Thyroid gland (tissue), 4 donors: ENCODE measurements at regions not wholly inside any gene's neighbourhood (a gene's known extent, or its start where the extent isn't known, plus 50 kb on each side); places are given as distances from the start of the nearest gene placed in this dataset.

Experiments used
- DNase-seq, 2 donors: peaks; one replicate each; pipeline ENCODE4 v3.0.0-alpha.2; 2019
- H3K27ac ChIP-seq, 3 donors: fragments of 200-600 bp; sonication (generic); 1 replicate in 2 of 3; 2 replicates in 1 of 3; pipeline ENCODE4 v1.5.1; 2016 to 2019; ENCODE audit warnings: mild to moderate bottlenecking in 1 of 3, moderate library complexity in 1 of 3
- H3K27me3 ChIP-seq: fragments of 200-600 bp; sonication (generic); one replicate; pipeline ENCODE4 v1.5.1; 2019
- H3K36me3 ChIP-seq, 2 donors: fragments of 200-600 bp; sonication (generic); one replicate each; pipeline ENCODE4 v1.5.1; 2016 to 2019
- H3K4me1 ChIP-seq, 2 donors: fragments of 200-600 bp; sonication (generic); one replicate each; pipeline ENCODE4 v1.5.1; 2017 to 2019
- H3K4me3 ChIP-seq, 3 donors: fragments of 200-600 bp; sonication (generic); replicated peaks in 1 of 3; 1 replicate in 2 of 3; 2 replicates in 1 of 3; pipeline ENCODE4 v1.5.1; 2016; ENCODE audit warnings: mild to moderate bottlenecking in 1 of 3
- H3K9me3 ChIP-seq: fragments of 200-600 bp; sonication (generic); one replicate; pipeline ENCODE4 v1.5.1; 2017
- CTCF ChIP-seq, 6 experiments: fragments of 200-600 bp in 3 of 6; fragments of 450-650 bp in 3 of 6; sonication (generic) in 3 of 6; IDR thresholded peaks; one replicate each; pipeline ENCODE4 v1.5.1; 2016 to 2019; ENCODE audit warnings: antibody characterized with exemption in 6 of 6, mild to moderate bottlenecking in 2 of 6, inconsistent platforms in 1 of 6, moderate library complexity in 1 of 6
- POLR2A ChIP-seq, 2 donors: fragments of 450-650 bp; IDR thresholded peaks; one replicate each; pipeline ENCODE4 v1.6.1; 2017; ENCODE audit warnings: antibody characterized with exemption in 2 of 2, mild to moderate bottlenecking in 2 of 2, moderate library complexity in 1 of 2
- WGBS, 2 donors: methylation state at CpG; one replicate each; pipeline ENCODE4 v1.1.5; 2017; 5-methylcytosine and 5-hydroxymethylcytosine counted together
- intact Hi-C: fragments of 100-400 bp; cut with DNase I; formaldehyde crosslinking; loops from one replicate; pipeline ENCODE4 v1.15.1; 2023

GRCh38 chr11:127766734-127767133 is 766.2 kb upstream of the KIRREL3 start:
- no peaks in the 10 kb centered on the region for H3K36me3 ChIP-seq
- intact Hi-C loops, result no loop called here
- no peak for DNase-seq
- H3K9me3 ChIP-seq, result no peaks in the 10 kb centered on the region
- H3K4me3 ChIP-seq, result no peak overlapping the region
- no peak overlapping the region for H3K27ac ChIP-seq
- TF ChIP-seq CTCF (IDR thresholded peaks at IDR 0.05) (no peak), POLR2A (IDR thresholded peaks at IDR 0.05) (no peak)
- no peaks in the 10 kb centered on the region for H3K4me1 ChIP-seq
- no peaks in the 10 kb centered on the region for H3K27me3 ChIP-seq

DNA sequence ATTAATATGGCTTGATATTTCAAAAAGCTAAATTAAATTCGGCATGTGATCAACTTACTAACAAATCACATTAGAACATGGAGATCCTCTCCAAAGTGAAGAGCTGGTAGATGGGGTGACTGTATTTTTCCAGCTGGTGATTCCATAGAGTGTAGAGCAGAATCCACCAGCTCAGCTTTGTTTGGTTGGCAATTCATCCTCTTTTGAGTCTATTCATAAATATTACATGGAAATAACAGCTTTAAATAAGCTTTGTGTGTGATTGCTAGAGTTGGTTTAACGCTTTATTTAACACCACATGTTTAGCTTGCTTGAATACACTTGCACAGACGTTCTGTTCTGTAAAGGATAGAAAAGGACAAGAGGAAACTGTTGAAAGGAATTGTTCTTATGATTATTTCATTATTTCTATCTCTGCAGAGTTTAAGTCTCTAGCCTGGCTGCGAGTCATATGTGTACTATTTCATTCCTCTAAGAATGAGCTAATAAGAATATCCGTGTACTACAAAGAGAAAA is 738.3 kb upstream of the KIRREL3 start:
- intact Hi-C loops, result no loop called here
- Histone ChIP-seq H3K4me3 (no peak overlapping the region), H3K27me3 (no peaks in the 10 kb centered on the region), H3K36me3 (no peaks in the 10 kb centered on the region), H3K27ac (no peak overlapping the region), H3K4me1 (no peaks in the 10 kb centered on the region), H3K9me3 (no peaks in the 10 kb centered on the region)
- TF ChIP-seq CTCF (IDR thresholded peaks at IDR 0.05) (no peak), POLR2A (IDR thresholded peaks at IDR 0.05) (no peak)
- DNase-seq, result no peak
- WGBS, 2 donors, result 76 to 78% methylated on average over 5 of the region's 5 CpGs

- no peaks in the 10 kb centered on the region for H3K27me3 ChIP-seq
- WGBS, 2 donors, result 73 to 78% methylated on average over 2 of the region's 2 CpGs
- TF ChIP-seq POLR2A (IDR thresholded peaks at IDR 0.05) (no peak), CTCF (IDR thresholded peaks at IDR 0.05) (no peak)
- intact Hi-C loops, result no loop called here
- no peak overlapping the region for H3K27ac ChIP-seq
- H3K4me1 ChIP-seq, result no peaks in the 10 kb centered on the region
- no peaks in the 10 kb centered on the region for H3K9me3 ChIP-seq
- H3K4me3 ChIP-seq, result no peak overlapping the region
- no peak for DNase-seq
- no peaks in the 10 kb centered on the region for H3K36me3 ChIP-seq
Measured at GRCh38 chr11:127737499-127737898, 736.9 kb upstream of the KIRREL3 start.

DNA sequence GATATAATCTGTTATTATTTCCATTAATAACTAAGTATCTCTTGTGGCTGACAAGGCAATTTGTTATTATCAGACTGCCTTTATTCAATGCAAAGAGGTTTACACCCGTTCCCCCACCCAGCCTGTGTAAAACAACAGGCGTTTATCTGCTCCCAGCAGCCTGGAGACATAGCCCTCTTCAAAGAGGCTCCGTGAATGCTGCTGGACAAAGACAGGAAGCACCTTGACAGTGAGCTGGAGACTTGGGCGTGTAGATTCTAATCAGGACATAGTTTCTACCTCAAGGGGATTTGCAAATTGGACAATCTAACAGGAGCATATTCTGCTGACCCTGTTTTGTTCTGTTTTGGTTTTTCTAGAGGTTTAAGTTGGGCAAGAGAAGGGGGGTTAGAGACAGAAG is 733.0 kb upstream of the KIRREL3 start:
- Histone ChIP-seq H3K27ac (no peak overlapping the region), H3K9me3 (no peaks in the 10 kb centered on the region), H3K27me3 (no peaks in the 10 kb centered on the region), H3K36me3 (no peaks in the 10 kb centered on the region), H3K4me3 (no peak overlapping the region), H3K4me1 (no peaks in the 10 kb centered on the region)
- DNase-seq, result no peak
- no peak for TF ChIP-seq POLR2A (IDR thresholded peaks at IDR 0.05)
- no peak for TF ChIP-seq CTCF (IDR thresholded peaks at IDR 0.05)
- 20 to 23% methylated on average over 4 of the region's 4 CpGs for WGBS, 2 donors
- intact Hi-C loops, result no loop called here

DNA sequence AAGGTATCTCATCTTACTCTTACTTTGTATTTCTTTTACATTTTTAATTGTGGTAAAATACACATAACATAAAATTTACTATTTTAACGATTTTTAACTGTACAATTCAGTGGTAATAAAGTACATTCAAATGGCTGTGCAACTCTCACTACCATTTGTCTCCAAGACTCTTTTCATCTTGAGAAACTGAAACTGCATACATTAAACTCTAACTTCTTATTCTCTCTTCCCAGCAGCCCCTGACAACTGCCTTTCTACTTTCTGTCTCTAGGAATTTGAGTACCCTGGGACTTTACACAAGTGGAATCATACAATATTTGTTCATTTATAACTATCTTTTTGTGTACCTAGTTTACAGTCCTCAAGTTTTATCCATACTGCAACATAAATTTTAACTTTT is 725.8 kb upstream of the KIRREL3 start:
- 60 to 73% methylated on average over 1 of the region's 1 CpG for WGBS, 2 donors
- H3K27me3 ChIP-seq, result no peaks in the 10 kb centered on the region
- H3K27ac ChIP-seq, result no peak overlapping the region
- DNase-seq, result no peak
- TF ChIP-seq CTCF (IDR thresholded peaks at IDR 0.05), result no peak
- TF ChIP-seq POLR2A (IDR thresholded peaks at IDR 0.05), result no peak
- intact Hi-C loops, result no loop called here
- H3K4me3 ChIP-seq, result no peak overlapping the region
- H3K4me1 ChIP-seq, result no peaks in the 10 kb centered on the region
- no peaks in the 10 kb centered on the region for H3K9me3 ChIP-seq
- H3K36me3 ChIP-seq, result no peaks in the 10 kb centered on the region
